Activated B cell treated with CpG ODN at 0.5 μM for 24 hours (primary cell): ENCODE measurements at regions not wholly inside any gene's neighbourhood (a gene's known extent, or its start where the extent isn't known, plus 50 kb on each side); places are given as distances from the start of the nearest gene placed in this dataset.

Source experiments
- ATAC-seq: fragments of 200-7000 bp; cut with Tn5 transposase; one replicate; pipeline ENCODE4 v1.10.0; 2021; ENCODE audit warnings: low read depth, mild to moderate bottlenecking, moderate library complexity
- CTCF ChIA-PET: fragments of 350-600 bp; sonication (Branson Sonifier 250); formaldehyde crosslinking; loops from one replicate; lab custom pipeline; 2021; ENCODE audit warnings: antibody characterized with exemption; lab: Charles Lee
- POLR2A ChIA-PET: fragments of 350-600 bp; sonication (Branson Sonifier 250); formaldehyde crosslinking; loops from one replicate; lab custom pipeline; 2021; ENCODE audit warnings: antibody characterized with exemption; lab: Charles Lee
- DNase-seq: peaks from one replicate; pipeline ENCODE4 v3.0.0; 2022
- H3K27ac Mint-ChIP-seq: one replicate; pipeline ENCODE4 v1.8.0; 2020; ENCODE audit warnings: mixed read lengths
- H3K27me3 Mint-ChIP-seq: one replicate; pipeline ENCODE4 v1.8.0; 2021; ENCODE audit warnings: mixed read lengths
- H3K36me3 Mint-ChIP-seq: one replicate; pipeline ENCODE4 v1.8.0; 2021; ENCODE audit warnings: low read depth, mixed read lengths
- H3K4me1 Mint-ChIP-seq: one replicate; pipeline ENCODE4 v1.8.0; 2021; ENCODE audit warnings: mixed read lengths
- H3K4me3 Mint-ChIP-seq: one replicate; pipeline ENCODE4 v1.8.0; 2020; ENCODE audit warnings: mild to moderate bottlenecking, mixed read lengths
- H3K9me3 Mint-ChIP-seq: one replicate; pipeline ENCODE4 v1.8.0; 2020; ENCODE audit warnings: mixed read lengths
- CTCF ChIP-seq: fragments of 200-600 bp; IDR thresholded peaks from one replicate; pipeline ENCODE4 v1.8.0; 2022; ENCODE audit warnings: antibody characterized with exemption, mild to moderate bottlenecking
- intact Hi-C: fragments of 100-400 bp; cut with micrococcal nuclease; formaldehyde crosslinking; loops from one replicate; pipeline ENCODE4 v1.15.1; 2024

- ChIA-PET CTCF (no interaction called here), POLR2A (no interaction called here)
- no peak overlapping the region for H3K27ac Mint-ChIP-seq
- TF ChIP-seq CTCF = no peak
- H3K9me3 Mint-ChIP-seq = peaks cover 2% of the 10 kb centered on the region
- no peak overlapping the region for H3K4me3 Mint-ChIP-seq
- ATAC-seq = no peak
- H3K4me1 Mint-ChIP-seq = no peaks in the 10 kb centered on the region
- H3K36me3 Mint-ChIP-seq = no peaks in the 10 kb centered on the region
- H3K27me3 Mint-ChIP-seq = no peaks in the 10 kb centered on the region
- DNase-seq = no peak
- intact Hi-C loops = no loop called here
Measured at GRCh38 chr4:149296503-149296902, 519.1 kb downstream of the IQCM start.

GRCh38 chr4:149296084-149296483, 519.6 kb downstream of the IQCM start:
- no peak overlapping the region for H3K4me3 Mint-ChIP-seq
- TF ChIP-seq CTCF = no peak
- ATAC-seq = no peak
- no peak for DNase-seq
- no peaks in the 10 kb centered on the region for H3K4me1 Mint-ChIP-seq
- H3K9me3 Mint-ChIP-seq = peaks cover 2% of the 10 kb centered on the region
- H3K36me3 Mint-ChIP-seq = no peaks in the 10 kb centered on the region
- ChIA-PET POLR2A (no interaction called here), CTCF (no interaction called here)
- no peak overlapping the region for H3K27ac Mint-ChIP-seq
- intact Hi-C loops = no loop called here
- H3K27me3 Mint-ChIP-seq = no peaks in the 10 kb centered on the region

GRCh38 chr4:149294601-149295000, 521.0 kb downstream of the IQCM start:
- intact Hi-C loops = no loop called here
- no peak for ATAC-seq
- H3K27ac Mint-ChIP-seq = no peak overlapping the region
- DNase-seq = no peak
- no peak overlapping the region for H3K4me3 Mint-ChIP-seq
- H3K4me1 Mint-ChIP-seq = no peaks in the 10 kb centered on the region
- ChIA-PET CTCF (no interaction called here), POLR2A (no interaction called here)
- H3K27me3 Mint-ChIP-seq = no peaks in the 10 kb centered on the region
- H3K9me3 Mint-ChIP-seq = peaks cover 2% of the 10 kb centered on the region
- no peaks in the 10 kb centered on the region for H3K36me3 Mint-ChIP-seq
- TF ChIP-seq CTCF = no peak

GRCh38 chr4:149293046-149293649, 522.5 kb downstream of the IQCM start:
- H3K36me3 Mint-ChIP-seq = no peaks in the 10 kb centered on the region
- H3K4me1 Mint-ChIP-seq = no peaks in the 10 kb centered on the region
- TF ChIP-seq CTCF = no peak
- POLR2A ChIA-PET = no interaction called here
- intact Hi-C loops = no loop called here
- H3K4me3 Mint-ChIP-seq = no peak overlapping the region
- no peak for ATAC-seq
- no peaks in the 10 kb centered on the region for H3K27me3 Mint-ChIP-seq
- no peak overlapping the region for H3K27ac Mint-ChIP-seq
- peaks cover 2% of the 10 kb centered on the region for H3K9me3 Mint-ChIP-seq
- CTCF ChIA-PET = no interaction called here
- DNase-seq = no peak

- H3K27ac Mint-ChIP-seq = no peak overlapping the region
- no peak overlapping the region for H3K4me3 Mint-ChIP-seq
- no peak for DNase-seq
- H3K4me1 Mint-ChIP-seq = no peaks in the 10 kb centered on the region
- CTCF ChIA-PET = no interaction called here
- POLR2A ChIA-PET = no interaction called here
- intact Hi-C loops = no loop called here
- ATAC-seq = no peak
- no peak for TF ChIP-seq CTCF
- no peaks in the 10 kb centered on the region for H3K27me3 Mint-ChIP-seq
- H3K36me3 Mint-ChIP-seq = no peaks in the 10 kb centered on the region
- H3K9me3 Mint-ChIP-seq = peaks cover 2% of the 10 kb centered on the region
Measured at GRCh38 chr4:149292425-149293007, 523.1 kb downstream of the IQCM start.
